ENCODE measurements at regions not wholly inside any gene's neighbourhood (a gene's known extent, or its start where the extent isn't known, plus 50 kb on each side); places are given as distances from the start of the nearest gene placed in this dataset.

DNA sequence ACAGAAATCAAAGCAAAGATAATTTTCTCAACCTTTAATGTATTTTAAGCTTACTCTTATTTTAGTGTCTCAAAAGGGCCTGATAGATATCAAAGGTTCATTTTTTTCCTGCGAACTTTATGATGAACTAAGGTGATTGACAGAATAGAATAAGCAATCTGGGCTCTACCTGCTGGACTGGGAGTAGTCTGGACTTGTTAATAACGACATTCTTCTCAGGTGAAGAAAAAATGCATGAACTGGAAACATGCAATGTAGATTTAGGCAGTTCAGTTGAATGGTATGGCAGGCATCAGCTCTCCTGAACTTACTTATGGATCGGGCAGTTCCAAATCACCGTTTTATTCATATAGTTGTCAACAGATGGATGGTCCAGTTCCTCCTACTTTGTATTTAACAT lies 189.7 kb upstream of the ZBTB20 start:
- no peak for DNase-seq

DNA sequence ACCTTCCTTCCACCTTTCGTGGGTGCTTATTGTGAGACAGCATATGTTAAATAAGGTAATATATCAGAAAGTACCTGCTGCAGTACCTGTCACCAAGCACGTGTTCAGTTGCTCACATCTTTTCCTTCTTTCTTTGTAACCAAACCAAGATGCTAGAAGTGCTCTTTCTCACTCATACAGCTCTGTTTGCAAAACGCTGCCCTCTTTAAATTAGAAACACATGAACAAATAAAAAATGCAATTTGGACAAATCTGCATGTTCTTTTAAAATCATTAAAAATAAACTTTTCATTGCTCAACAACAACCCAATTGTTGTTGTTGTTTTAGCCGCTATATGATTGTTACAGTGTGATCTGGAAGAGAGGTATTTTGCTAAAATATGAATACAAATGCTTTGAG lies 193.5 kb upstream of the ZBTB20 start:
- DNase-seq = no peak

DNA sequence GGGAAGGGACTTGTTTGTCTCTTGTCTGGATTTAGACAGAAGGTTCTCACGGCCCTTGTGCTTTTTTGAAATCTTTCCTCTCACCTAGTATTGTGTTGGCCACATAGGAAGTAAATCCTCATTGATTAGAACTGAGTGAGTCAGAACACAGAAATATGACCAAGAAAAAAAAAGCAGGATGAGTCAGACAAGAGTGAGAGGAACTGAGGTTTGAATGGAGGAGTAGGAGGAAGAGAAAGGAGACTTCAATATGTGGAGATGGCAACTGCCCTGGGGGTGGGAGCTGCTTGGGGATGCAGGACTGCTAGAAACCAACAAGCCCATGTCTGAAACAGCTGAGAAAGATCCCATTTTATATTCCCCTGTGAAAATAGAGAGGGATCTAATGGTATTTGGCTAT lies 194.1 kb upstream of the ZBTB20 start:
- no peak for DNase-seq

DNA sequence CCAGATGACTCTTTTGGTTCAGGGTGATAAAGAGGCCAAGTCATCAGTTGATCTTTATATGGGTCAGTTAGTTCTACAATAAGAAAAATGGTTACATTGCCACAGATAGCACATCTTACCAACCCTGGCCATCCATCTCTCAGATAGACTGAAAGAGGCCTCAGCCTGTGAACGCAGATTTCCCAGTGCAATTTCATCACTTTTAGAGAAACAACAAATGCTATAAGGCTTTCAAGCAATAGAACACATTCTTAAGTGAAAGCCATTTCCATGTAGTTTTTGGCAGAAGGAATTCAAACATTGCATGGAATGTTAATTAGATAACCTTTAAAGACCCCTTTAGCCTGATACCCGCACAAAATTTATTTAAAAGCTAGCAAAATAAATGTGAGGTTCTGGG lies 200.6 kb upstream of the ZBTB20 start:
- no peak for DNase-seq

DNA sequence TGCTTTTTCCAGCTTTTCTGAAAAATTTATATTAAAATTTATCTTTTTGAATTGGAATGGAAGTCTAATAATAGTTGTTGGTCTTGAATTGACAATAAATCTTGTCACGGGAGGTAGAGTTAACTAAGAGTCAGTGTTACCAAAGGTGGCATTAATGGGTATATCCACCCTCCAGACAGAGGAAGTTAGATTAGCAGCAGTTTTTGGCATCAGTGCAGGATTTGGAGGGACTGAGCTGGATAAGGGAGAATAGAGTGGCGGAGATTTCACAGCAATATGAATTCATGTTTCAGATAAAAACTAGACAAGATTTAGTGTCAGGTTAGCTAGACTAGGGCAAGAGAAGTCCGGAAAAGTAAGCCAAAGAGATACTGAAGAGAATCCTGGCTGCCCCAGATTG lies 201.3 kb upstream of the ZBTB20 start:
- DNase-seq = no peak

DNA sequence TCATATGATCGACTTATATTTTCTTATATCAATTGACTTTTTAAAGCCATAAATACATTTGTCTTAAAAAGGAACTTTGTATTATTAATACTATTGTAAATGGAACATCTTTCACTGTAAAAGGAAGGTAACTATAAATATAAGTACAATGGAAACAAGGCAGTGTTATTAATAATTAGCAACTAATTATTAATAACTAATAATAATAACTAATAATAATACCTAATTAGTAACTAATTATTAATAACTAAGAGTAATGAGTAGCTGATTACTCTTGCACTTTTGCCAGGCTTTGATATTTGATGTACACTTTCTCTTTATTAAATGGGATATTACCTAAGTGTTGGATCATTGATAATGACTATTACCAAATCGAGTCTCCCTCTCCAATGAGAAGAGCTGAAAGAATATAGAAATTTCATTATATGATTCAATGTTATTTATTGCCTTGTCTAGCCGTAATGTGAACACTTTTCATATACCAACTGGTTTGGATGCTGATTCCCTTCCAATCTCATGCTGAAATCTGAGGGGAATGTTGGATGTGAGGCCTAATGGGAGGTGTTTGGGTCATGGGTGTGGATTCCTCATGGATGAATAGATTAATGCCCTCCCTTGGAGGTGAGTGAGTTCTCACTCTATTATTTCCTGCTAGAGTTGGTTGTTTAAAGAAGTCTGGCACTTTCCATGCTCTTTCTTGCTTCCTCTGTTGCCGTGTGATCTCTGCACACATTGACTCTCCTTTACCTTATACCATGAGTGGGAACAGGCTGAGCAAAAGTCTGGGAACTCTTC lies 202.1 kb upstream of the ZBTB20 start:
- DNase-seq = no peak

DNA sequence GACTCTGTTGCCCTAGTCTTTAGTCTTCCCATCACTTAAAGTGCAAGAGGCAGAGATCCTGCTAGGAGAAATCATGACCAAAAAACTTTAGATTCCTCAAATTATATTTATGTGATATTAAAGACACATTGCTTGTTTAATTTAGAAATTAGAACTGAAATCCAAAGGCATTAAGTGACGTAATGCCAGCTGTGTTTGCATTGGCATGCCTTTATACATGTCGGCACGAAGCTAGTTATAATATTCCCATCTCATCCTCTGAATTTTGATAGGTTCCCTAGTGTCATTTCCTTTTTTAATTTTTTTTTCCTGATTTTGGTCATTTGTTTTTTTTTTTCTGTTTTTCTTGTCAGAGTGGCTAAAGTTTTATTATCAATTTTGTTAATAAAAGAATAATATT lies 203.5 kb upstream of the ZBTB20 start:
- no peak for DNase-seq

DNA sequence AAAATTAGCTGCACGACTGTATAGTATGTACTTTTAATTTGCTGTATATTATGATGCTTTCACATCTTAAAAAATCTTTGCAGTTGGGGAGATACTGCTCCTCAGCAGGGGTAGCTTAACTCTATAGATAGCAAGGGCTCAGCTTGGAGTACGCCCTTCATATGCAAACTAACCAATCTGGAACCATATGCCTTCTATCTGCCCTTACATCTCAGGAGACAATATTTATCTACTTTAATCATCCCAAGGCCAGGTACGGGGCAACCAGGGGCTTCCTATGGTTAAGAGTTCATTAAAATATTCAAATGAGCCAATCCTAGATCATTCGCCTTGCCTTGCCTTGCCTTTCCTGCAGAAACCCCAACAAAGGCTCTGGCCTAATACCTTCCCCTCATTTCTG lies 204.1 kb upstream of the ZBTB20 start:
- no peak for DNase-seq

DNA sequence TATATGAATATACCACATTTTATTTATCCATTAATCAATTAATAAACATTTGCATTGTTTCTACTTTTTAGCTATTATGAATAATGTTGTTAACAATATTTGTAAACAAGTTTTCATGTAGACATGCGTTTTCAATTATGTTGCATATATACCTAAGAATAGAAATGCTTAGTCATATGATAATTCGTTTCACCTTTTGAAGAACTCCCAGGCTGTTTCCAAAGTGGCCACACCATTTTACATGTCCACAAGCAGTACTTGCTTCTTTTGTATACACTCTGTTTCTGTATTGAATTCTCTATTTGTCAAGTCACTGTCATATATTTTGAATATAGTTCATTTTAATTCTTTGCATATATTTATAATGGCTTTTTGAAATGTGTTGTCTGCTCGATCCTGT lies 206.9 kb upstream of the ZBTB20 start:
- DNase-seq = no peak

DNA sequence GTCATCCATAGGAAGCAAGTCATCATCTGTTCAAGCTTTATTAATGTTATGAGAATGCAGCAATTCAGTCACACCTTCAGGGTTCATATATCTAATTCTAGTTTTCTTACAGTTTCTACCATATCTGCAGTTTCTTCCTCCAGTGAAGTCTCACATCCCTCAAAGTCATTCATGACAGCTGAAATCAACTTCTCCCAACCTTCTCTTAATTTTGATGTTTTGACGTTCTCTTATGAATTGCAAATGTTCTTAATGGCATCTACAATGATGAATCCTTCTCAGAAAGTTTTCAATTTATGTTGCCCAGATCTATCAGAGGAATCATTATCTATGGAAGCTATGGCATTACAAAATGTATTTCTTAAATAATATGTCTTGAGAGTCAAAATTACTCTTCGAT lies 210.4 kb upstream of the ZBTB20 start:
- DNase-seq = no peak

DNA sequence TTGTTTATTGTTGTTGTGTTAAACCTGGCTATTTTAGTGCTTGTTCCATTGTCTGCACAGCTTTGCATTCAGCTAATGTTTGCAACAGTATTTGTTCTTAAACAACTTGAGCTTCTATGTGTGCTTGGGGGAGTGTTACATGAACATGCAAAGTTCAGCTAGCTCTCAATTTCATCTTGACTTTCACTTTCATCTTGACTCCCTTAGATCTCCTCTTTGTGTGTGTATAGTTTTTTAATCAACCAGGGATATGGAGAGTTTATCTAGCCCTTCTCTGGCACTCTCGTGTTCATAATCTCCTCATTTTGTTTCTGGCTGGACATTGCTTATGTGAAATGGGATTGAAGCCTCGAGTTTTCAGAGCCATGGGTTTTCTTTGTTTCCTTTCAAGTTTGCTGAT lies 212.4 kb upstream of the ZBTB20 start:
- DNase-seq = no peak

DNA sequence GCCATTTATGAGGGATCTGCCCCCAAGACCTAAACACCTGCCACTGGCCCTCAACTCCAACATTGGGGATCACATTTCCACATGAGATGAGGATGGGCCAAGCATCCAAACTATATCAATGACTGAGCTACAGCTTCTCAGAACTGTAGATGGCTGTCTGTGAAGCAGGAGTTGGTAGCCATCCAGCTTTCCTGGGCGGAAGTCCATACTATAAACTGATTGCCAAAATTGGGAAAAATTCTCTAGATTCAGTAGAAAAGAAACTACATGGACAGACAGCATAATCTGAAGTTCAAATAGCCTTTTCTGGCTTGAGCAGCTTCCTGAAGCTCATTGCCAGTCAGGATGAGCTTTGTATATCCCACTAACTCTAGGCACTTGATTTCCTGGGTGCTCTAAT lies 214.7 kb upstream of the ZBTB20 start:
- no peak for DNase-seq

DNA sequence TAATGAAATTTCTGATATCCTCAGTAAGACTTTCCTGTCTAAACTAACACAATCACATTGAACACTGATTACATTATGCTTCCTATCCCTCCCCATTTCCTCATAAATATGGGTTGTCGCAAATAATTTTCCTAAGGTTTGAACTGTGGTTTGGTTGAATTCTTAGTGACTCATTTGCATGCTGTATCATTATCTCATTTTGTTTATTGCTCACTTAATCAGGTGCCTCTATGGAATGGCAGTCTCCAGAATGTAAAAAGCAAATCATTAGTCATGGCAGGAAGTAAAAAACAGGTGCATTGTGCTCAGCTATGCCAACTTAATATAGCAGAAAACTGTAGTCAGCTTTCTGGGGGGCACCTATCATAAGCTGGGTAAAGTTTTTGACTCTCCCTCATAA lies 216.0 kb upstream of the ZBTB20 start:
- DNase-seq = no peak

DNA sequence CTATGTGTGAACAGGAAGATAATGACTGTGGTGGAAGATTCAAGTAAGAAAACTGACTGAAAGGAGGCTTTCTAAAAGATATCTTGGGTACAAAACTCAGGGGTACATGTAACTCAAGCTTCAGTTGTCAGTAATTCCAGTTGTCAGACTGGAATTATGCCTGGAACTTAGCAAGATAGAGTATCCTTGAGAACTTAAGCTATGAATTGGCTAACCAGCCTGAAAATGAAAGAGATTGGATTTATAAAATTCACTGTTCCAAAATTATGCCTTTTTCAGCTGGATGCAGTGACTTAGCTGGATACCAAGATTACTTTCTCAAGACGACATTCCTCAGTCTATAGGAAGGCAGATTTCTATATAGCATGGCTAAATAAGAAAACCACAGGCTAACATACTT lies 221.9 kb upstream of the ZBTB20 start:
- no peak for DNase-seq

DNA sequence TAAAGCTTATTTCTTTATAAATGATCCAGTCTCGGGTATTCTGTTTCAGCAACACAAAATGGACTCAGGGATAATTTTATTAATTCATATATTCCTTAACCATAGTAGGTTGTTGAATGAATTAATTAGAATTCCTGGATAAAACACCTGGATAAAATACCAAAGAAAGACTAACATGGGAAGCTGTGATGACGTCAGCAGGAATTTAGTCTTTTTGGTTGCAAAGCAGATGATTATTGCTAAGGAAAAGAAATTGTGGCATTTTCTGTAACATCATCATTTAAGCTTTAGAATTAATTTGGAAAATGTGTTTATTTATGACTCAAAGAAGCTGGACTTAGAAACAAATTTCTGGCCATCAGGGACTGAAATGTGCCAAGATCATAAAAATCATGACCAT lies 228.3 kb upstream of the ZBTB20 start:
- DNase-seq = no peak

DNA sequence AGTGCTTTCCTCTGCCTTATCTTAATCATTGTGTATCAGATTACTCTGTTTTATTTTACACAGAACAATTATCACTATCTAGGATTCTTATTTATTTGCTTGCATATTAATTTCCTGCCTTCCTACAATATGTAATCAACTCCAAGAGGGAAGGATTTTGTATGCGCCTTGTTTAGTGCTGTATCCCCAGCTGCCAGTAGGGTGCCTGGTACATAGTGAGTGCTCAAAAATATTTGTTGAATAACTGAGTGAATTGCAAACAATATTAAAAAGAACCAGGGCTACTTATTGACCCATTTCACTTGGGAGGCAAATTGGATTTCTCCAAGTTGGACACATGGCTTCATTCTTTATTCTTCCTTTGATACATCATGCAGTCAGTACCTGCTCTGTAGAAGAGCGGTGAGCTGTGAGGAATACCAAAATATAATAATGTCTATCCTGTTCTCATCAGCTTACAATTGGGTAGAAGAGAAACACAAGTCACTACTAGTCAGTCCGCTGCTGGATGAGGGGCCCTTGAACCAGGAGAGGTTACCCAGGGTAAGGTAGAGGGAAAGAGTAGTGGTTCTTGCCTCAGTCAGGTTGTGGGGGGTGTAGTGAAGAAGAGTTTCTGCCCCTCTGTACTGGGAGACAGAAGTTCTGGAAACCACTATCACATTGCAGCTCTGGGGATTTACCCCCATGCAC lies 233.9 kb upstream of the ZBTB20 start:
- DNase-seq = no peak

DNA sequence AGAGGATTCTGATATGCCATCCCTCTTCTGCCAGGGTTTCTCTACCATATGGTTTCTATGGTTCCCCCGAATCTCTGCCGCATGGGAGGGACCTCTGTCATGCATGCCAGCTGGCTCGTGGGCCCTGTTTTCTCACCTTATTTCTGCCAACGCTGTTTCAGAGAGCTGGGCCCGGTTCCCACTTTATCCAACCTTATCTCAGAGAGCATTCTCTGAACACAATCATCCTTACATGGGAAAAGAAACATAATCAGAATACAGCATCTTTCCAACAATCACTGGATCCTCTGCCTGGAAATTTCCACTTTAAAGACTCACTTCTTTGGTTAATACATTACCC lies 234.5 kb upstream of the ZBTB20 start:
- peak; percentile 25 for DNase-seq

DNA sequence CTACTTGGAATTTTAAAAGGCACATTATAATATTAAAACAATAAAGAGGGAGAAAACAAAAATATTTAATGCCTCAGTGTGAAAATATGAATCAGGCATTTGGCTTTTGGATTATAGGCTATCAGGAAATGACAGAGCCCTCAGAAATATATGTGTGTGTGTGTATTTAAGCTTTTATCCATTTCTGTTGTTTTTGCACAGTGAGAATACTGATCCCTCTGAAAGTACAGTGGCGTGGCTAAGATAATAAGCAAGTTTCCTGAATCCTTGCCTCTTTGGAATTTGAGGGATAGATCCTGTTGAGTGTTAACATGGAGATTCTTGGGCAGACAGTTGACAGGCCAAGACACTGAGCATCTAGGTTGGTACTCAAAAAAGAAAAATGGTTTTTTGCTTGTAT lies 234.8 kb upstream of the ZBTB20 start:
- DNase-seq = no peak

DNA sequence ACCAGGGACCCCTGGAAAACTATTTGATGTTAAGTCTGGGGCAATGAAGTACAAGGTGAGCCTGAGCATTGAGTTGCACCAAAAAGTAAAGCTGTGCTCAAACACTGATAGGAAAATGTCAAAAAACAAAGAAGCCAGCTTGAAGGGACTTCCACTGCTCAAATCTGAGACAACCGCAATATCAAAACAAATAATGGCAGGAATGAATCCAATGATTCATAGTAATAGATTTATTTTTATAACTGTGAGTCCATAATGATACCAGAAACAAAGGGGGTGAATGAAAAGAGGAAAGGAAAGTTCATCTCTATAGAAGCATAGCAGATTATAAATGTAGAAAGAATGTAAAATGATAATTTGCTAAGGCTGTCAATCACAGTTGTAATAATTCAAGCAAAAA lies 237.3 kb upstream of the ZBTB20 start:
- DNase-seq = no peak

DNA sequence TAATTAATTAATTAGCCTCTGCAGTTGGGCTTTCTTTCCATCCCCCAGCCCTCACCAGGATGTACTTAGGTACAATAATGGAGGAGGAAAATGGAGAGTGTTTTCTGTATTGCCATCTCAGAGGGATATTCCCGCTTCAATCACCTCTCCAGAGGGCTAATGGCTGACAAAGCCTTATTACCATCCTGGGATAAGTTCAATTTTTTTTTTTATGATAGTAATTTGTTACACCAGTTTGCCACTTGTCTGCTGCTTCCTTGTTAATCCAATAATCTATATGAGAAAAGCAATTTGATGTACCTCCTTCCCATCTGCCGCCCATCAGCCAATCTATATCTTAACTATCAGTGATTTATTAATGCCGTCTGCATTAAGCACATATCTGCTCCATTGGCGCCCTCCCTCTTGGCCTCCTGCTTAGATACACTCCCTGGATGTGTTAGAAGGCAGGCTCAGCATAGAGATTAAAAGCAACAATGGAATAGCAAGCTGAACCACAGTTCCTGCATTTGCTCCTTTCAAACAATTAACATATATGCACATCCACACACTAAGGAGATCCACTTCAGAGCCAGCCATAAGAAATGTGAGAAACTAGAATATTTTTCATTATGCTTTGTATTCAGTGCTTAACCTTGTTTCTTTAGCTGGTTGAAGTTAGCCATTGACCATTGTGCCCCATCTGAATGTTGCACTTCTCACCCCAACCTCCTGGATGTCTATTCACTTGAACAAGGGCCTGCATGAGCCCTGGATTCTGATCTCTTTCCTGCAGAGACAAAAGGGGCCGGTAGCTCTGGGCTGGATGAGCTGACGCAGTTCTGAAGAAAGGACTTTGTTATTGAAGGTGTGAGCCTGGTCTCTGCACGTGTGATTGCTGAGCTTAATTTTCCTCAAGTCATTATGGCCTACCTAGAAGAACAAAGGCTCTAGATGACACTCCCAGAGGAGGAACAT lies 237.3 kb upstream of the GAP43 start:
- no peak for DNase-seq

DNA sequence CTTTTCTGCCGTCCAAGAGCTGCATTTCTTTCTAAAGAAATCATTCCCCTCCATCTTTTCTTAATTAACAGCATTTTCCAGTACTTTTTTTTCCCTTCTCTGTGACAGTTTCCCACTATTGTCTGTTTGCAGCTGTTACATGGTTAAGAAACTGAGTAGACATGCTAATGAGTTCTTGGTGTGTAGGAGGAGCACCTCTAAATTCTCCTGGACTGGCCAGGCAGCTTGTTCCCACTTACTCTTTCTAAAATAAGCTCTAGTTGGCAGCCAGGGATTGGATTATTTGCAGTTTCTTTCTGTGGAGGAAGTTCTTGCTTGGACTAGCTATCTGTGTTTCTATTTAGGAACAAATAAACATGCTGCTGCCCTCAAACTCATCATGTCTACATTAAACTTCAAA lies 235.1 kb upstream of the GAP43 start:
- no peak for DNase-seq

DNA sequence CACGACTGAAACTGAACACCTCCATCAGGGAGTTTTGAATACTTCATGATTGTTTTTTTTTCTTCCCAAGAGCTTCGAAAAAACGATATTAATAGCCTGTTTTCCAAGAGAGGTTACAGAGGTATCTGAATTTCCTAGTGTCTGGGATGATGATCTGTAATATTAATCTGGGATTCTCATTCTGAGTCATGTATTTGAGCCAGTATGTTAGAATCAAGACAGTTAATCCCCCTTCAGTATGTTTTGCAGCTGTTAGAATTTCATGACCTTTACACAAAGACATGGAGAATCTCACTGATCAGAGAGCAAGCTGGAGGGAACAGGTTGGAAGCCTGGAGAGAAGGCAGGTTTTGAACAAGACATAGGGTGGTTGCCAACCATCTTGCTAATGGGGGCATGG lies 234.5 kb upstream of the GAP43 start:
- DNase-seq = no peak

DNA sequence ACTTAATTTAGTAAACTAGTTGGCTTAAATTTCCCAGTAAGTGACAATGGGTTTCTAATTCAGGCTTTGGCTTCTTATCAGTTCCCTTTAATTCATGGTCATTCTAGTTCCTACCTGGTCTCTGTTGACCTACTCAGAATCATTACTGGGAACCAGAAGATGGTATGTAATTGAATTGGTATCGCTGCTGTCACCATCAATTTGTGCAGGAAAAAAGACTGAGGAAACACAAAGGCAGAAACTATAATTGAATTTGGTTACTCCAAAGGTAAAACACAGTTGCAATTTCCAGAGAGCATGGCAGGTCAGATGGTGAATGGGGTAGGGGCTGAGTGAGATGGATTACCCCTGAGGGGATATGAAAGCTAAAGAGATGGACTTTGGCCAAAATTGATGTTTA lies 226.5 kb upstream of the GAP43 start:
- no peak for DNase-seq

DNA sequence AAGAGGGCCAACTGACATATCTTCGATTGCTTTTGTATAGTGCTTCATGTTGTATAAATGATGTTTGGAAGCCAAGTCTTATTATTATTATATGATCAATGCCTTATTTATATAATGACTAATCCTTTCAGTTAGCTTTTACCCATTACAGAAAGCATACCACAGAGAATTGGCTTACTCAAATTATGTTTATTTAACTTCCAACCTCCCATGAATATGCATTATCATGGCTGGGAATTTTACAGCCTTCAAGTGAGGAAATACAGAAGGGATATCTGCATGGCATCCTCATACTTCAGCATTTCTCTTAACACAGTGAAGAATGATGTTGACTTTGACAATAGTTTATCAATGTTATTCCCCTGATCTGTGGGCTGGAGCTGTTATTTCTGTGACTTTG lies 225.9 kb upstream of the GAP43 start:
- no peak for DNase-seq
